ENCODE measurements at regions not wholly inside any gene's neighbourhood (a gene's known extent, or its start where the extent isn't known, plus 50 kb on each side); places are given as distances from the start of the nearest gene placed in this dataset.
A peak's percentile ranks its signal among the peaks of the same experiment; 100 is the strongest.

DNA sequence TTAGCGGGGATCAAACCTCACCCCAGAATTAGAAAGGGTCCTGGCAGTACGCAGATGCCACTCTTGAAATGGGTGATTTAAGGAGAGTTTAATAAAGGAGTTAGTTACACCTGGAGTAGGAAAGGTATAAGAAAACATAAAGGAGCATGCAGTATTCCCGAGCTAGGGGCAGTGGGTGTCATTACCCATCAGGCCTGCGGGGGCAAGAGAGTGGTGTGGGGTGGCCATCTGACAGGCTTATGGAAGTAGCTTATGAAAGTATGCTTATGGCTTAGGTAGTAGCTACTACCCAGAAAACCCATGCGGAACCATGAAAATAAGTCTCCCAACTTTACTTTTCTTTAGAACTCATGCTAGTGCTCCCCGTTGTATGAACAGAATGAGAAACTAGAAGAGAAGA is 568.9 kb upstream of the ACVR2A start:
- TF ChIP-seq, protein P1, sequence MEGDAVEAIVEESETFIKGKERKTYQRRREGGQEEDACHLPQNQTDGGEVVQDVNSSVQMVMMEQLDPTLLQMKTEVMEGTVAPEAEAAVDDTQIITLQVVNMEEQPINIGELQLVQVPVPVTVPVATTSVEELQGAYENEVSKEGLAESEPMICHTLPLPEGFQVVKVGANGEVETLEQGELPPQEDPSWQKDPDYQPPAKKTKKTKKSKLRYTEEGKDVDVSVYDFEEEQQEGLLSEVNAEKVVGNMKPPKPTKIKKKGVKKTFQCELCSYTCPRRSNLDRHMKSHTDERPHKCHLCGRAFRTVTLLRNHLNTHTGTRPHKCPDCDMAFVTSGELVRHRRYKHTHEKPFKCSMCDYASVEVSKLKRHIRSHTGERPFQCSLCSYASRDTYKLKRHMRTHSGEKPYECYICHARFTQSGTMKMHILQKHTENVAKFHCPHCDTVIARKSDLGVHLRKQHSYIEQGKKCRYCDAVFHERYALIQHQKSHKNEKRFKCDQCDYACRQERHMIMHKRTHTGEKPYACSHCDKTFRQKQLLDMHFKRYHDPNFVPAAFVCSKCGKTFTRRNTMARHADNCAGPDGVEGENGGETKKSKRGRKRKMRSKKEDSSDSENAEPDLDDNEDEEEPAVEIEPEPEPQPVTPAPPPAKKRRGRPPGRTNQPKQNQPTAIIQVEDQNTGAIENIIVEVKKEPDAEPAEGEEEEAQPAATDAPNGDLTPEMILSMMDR (IDR thresholded peaks at IDR 0.05; ENCODE audit: insufficient read depth, low read depth, low read length): peak; percentile 9
- no peak for TF ChIP-seq EZH2 (IDR thresholded peaks at IDR 0.05; ENCODE audit: insufficient read depth, low read length)

Measured in astrocyte (in vitro differentiated cells and primary cell).